ENCODE measurements at regions not wholly inside any gene's neighbourhood (a gene's known extent, or its start where the extent isn't known, plus 50 kb on each side); places are given as distances from the start of the nearest gene placed in this dataset.

DNA sequence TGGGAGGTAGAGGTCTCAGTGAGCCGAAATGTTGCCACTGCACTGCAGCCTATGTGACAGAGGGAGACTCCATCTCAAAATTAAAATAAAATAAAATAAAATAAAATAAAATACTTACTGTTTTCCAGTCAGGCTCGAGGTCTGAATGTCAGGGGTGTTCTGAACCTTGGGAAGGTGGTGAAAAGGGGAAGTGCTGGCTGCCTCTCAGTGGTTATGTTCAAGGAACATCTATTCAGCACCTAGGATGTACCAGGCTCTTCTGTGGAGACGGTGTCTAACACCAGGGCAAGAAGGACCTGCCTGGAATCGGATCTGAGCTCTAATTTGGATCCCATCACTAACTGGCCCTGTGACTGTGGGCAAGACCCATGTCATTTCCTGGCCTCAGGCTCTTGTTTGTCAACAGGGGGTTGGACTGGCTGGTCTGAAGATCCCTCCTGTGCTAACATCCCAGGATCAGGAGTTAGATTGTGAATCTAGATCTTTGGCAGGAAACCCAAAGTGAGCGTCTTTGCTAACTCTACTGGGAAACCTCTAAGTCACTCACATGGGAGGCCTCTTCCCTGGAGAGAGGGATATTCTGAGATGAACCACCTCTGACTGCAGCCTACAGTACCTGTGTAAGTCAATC is 63.4 kb upstream of the SIRPG start:
- DNase-seq (ENCODE audit: extremely low read depth in 1 of 2, low read depth in 1 of 2) = no peak

DNA sequence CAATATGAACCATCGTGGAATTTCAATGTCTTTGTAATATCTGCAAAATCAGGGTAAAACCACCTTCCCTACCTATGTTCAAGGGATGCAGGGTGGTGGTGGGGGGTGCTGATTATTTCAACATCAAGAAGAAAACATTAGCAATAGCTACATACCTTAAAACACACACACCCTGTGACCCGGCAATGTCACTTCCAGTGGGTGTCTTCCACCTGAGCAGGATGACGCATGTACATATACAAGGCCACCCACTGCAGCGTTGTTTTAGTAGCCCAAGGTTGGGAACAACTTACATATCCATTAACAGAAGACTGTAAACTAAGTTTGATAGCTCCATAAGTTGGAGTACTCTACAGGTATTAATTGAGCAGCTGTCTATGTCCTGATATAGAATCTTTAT is 62.6 kb upstream of the SIRPG start:
- no peak for DNase-seq (ENCODE audit: extremely low read depth in 1 of 2, low read depth in 1 of 2)

DNA sequence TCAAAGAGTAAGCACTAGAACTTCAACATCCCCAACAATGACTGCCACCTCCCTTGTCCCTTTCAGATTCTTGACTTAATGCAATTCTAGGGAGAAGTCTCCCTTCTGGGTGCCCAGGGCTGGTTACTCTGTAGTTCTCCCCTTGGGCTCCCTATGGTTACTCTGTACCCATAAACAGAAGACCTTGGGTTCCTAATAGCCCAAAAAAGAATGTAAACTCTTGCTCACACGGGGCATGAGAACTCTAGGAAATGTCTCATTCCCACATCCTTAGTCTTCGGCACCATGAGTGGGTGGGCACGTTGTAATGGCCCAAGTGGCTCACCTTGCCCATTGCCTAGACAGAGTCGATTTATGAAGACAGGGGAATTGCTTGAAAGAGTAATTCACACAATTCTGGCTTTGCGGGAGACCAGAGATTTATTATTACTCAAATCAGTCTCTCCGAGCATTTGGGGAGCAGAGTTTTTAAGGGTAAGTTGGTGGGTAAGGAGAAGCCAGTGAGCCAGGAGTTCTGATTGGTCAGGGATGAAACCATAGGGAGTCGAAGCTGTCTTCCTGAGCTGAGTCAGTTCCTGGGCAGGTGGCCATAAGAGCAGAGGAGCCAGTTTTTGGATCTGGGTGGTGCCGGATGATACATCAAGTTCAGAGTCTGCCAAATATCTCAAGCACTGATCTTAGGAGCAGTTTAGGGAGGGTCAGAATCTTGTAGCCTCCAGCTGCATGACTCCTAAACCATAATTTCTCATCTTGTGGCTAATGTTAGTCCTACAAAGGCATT is 61.2 kb upstream of the SIRPG start:
- DNase-seq (ENCODE audit: extremely low read depth in 1 of 2, low read depth in 1 of 2) = no peak

DNA sequence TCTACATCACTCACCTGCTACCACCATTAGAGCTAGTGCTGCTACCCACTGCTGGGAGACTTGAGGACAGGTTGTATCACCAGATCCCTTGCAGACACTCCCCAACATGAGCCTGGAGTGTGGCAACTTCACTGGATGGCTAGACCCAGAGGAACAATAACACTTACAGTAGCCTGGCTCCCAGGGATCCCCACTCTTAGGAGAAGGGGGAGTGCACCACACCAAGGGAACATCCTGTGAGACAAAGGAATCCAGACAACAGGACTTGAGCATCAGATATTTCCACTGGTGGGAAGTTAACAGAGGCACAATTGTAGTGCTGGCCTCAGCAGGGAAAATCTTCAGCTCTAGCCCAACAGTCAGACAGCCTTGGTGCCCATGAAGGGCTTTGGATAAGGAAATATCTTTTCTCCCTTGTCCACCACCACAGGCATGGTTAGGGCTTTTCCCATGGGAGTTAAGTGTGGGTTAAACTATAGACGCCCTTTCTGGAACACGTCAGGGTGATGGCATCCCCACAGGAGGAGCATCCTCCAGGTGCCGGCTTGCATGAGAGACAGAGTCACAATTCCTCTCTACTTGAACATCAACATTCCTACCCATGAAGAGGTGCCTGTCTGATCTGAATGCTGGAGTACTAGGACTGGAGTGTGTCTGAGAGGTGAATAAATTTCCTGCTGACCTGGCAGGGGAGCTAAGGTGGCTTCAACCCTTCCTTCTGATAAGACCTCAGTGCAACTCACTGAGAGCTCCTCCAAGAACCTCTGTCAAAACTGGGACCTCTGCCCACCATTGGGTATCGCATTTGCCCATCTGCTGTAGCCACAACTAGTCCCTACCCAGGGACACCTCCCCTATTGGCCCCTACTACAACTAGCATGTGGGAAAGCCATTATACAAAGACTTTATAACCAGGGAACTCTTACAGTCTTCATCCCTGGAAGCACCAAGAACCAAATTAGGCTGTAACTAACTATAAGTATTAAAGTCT is 55.4 kb upstream of the SIRPG start:
- DNase-seq (ENCODE audit: extremely low read depth in 1 of 2, low read depth in 1 of 2) = no peak

DNA sequence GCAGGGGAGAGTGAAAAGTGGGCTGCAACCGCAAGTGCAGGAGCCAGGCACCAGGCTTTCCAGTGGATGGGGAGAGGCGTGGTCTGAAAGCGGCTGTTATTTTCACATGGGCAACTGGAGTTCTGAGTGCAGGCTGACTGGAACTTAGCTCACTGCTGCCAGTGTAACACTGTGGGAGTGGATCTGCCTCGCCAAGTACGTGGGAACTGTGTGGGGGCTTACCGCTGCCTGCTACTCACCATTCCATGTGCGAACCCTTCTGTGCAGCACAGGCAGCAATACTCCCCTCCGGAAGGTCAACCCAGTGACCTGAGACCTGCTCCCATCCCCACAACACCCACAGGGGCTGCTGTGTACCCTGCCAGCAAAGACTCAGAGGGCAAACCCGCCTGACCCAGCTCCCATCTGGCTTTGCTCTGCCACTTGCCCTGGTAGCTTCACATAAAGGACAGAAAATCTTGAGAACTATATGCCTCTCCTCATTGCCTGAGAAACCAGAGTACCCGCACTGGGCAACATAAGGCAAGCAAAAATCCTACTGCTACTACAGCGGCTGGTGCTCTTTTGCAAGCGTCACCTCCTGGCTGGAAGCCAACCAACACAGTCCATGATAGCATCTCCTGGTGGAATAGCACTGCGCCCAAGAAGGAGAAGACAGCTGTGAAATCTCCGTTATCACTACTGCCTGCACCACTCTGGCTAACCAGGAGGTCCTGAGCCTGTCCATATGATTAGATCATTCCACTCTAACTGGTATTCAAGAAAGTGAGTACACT is 54.4 kb upstream of the SIRPG start:
- DNase-seq (ENCODE audit: extremely low read depth in 1 of 2, low read depth in 1 of 2) = no peak

DNA sequence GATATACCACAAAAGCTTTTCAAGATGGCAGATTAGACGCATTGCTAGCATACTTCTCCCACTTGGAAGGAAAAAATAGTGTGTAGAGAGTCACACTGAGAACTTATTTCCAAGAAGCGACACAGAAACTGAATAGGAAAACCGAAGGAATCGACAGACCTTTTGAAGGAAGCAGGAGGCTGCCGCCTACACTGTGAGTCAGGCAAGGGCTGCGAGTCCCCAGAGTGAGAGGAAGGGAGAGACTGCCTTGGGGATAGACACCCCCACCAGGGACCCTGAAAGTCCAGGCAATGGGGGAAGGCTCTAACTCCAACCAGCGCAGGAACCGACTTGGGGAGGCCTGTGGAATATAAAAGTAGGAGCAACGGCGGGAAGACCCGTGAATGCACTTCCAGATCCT is 53.7 kb upstream of the SIRPG start:
- no peak for DNase-seq (ENCODE audit: extremely low read depth in 1 of 2, low read depth in 1 of 2)

DNA sequence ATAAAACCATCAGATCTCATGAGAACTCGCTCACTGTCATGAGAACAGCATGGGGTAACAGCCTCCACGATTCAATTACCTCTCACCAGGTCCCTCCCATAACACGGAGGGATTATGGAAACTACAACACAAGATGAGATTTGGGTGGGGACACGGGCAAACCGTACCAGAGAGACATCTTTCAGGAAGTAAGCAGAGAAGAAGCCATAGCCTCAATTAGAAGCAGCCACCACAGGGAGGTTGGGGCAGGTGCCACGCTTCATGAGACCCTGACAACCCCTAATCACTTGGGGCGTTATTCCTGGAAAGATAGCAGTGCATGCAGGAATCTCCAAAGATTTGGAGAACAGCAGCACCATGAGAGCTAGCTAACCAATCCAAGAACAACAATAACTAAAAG is 52.9 kb upstream of the SIRPG start:
- DNase-seq (ENCODE audit: extremely low read depth in 1 of 2, low read depth in 1 of 2) = no peak

DNA sequence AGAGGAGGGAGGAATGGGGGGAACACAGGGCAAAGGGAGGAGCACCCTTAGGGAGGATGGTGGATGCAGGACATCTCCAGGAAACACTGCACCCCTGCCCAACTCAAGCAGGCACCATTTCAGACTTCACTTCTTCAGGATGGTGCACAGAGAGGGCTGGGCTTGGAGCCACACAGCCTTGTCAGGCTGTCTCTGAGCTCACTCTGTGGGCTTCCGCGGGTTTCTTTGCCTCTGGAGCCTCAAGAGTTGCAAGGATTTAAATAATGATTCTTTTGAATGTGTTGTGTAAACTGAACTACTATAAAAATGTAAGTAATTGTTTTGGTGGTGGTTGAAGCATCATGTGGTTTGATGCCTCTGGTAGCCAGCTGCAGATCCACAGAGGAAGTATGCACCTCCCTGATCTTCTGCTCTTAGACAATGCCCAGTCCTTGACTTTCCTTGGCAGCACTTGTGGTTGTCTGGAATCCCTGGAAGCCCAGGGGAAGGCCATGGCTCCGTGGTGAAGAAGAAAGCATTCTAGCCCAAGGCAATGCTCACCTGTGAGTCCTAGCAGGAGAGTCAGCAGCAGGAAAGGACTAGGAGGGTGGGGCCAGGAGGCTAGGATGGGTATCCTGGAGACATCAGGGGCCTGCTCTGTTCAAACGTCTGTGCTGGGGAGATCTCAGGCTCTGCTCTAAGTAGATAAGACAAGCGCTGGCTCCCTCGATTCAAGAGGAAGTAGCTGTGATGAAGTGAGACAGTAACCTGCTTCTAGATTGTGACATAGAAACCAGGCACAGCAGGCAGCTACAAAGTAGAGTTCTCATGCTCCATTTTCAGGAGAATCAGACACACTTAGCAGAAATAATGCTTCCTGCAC is 50.2 kb upstream of the SIRPG start:
- no peak for DNase-seq (ENCODE audit: extremely low read depth in 1 of 2, low read depth in 1 of 2)
